ENCODE measurements at regions not wholly inside any gene's neighbourhood (a gene's known extent, or its start where the extent isn't known, plus 50 kb on each side); places are given as distances from the start of the nearest gene placed in this dataset.

- no peak for DNase-seq (ENCODE audit: low spot score)
- TF ChIP-seq, protein P1, sequence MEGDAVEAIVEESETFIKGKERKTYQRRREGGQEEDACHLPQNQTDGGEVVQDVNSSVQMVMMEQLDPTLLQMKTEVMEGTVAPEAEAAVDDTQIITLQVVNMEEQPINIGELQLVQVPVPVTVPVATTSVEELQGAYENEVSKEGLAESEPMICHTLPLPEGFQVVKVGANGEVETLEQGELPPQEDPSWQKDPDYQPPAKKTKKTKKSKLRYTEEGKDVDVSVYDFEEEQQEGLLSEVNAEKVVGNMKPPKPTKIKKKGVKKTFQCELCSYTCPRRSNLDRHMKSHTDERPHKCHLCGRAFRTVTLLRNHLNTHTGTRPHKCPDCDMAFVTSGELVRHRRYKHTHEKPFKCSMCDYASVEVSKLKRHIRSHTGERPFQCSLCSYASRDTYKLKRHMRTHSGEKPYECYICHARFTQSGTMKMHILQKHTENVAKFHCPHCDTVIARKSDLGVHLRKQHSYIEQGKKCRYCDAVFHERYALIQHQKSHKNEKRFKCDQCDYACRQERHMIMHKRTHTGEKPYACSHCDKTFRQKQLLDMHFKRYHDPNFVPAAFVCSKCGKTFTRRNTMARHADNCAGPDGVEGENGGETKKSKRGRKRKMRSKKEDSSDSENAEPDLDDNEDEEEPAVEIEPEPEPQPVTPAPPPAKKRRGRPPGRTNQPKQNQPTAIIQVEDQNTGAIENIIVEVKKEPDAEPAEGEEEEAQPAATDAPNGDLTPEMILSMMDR (IDR thresholded peaks at IDR 0.05; ENCODE audit: extremely low read depth, missing control alignments): no peak
Measured at GRCh38 chr11:109730669-109731068, 308.7 kb downstream of the C11orf87 start.

GRCh38 chr11:109731451-109731850 lies 309.5 kb downstream of the C11orf87 start:
- TF ChIP-seq, protein P1 (IDR thresholded peaks at IDR 0.05; ENCODE audit: extremely low read depth, missing control alignments): no peak
- DNase-seq (ENCODE audit: low spot score): no peak

GRCh38 chr11:109733245-109733644 lies 311.3 kb downstream of the C11orf87 start:
- no peak for DNase-seq (ENCODE audit: low spot score)
- TF ChIP-seq, protein P1 (IDR thresholded peaks at IDR 0.05; ENCODE audit: extremely low read depth, missing control alignments): no peak

DNA sequence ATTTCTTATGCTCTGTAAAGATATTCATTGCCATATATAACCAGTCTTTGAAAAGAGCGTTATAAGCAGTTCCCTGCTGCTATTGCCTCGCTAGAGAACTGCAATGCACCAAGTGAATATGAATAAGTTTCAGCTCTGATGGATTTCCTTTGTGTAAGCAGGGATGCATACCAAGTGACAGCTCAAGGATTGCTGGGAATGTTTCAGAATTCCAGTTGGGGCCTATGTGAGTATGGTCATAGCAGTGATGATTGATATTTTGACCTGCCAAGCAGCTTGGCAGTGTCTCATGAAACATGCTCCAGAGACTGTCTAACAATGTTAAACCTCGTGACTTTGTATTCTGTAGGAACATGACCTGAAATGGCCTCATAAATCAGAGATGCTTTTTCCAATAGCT lies 312.6 kb downstream of the C11orf87 start:
- no peak for DNase-seq (ENCODE audit: low spot score)
- TF ChIP-seq, protein P1 (IDR thresholded peaks at IDR 0.05; ENCODE audit: extremely low read depth, missing control alignments): no peak

- DNase-seq (ENCODE audit: low spot score): no peak
- TF ChIP-seq, protein P1 (IDR thresholded peaks at IDR 0.05; ENCODE audit: extremely low read depth, missing control alignments): no peak
Measured at GRCh38 chr11:109735128-109735527, 313.1 kb downstream of the C11orf87 start.

- TF ChIP-seq, protein P1 (IDR thresholded peaks at IDR 0.05; ENCODE audit: extremely low read depth, missing control alignments): no peak
- no peak for DNase-seq (ENCODE audit: low spot score)
Measured at GRCh38 chr11:109739379-109739778, 317.4 kb downstream of the C11orf87 start.

GRCh38 chr11:109745996-109746625 lies 324.1 kb downstream of the C11orf87 start:
- TF ChIP-seq, protein P1 (IDR thresholded peaks at IDR 0.05; ENCODE audit: extremely low read depth, missing control alignments): no peak
- DNase-seq (ENCODE audit: low spot score): no peak

Measured in GM20000 (cell line).